GM12878 (cell line): ENCODE measurements at regions not wholly inside any gene's neighbourhood (a gene's known extent, or its start where the extent isn't known, plus 50 kb on each side); places are given as distances from the start of the nearest gene placed in this dataset.

ENCODE experiments used
- ATAC-seq: fragments of 200-7000 bp; cut with Tn5 transposase; 3 replicates; pipeline ENCODE4 v1.9.1; 2020; ENCODE audit warnings: mild to moderate bottlenecking, moderate library complexity
- BruUV-seq: library from RNA; stranded (reverse); fragments of 400-500 nt; replicated peaks from 2 replicates; lab custom pipeline; 2021; lab: Mats Ljungman, UMichigan
- CTCF ChIA-PET: fragments of 300-600 bp; sonication (Branson Sonifier 250); formaldehyde crosslinking; extraction: SDS; loops from one replicate; lab custom pipeline; 2021; ENCODE audit warnings: inconsistent platforms; lab: Yijun Ruan, JAX
- POLR2A ChIA-PET: fragments of 350-600 bp; formaldehyde crosslinking; extraction: SDS; loops from one replicate; lab custom pipeline; 2021; ENCODE audit warnings: inconsistent platforms; lab: Charles Lee
- RAD21 ChIA-PET: fragments of 300-600 bp; sonication (Branson Sonifier 250); formaldehyde crosslinking; loops from one replicate; lab custom pipeline; 2023; ENCODE audit warnings: antibody characterized with exemption; ENCODE audit not compliant: unreplicated experiment; lab: Charles Lee
- SMC1A ChIA-PET: fragments of 300-600 bp; sonication (Branson Sonifier 250); formaldehyde crosslinking; loops from one replicate; lab custom pipeline; 2023; ENCODE audit not compliant: unreplicated experiment, uncharacterized antibody; lab: Charles Lee
- DNase-seq: peaks from one replicate; pipeline ENCODE4 v3.0.0-alpha.2; 2011; ENCODE audit warnings: low read depth, low spot score
- FAIRE-seq: peaks from 3 replicates; lab custom pipeline; 2011; peaks lifted over from hg19 to GRCh38; lab: Jason Lieb, UNC
- H2AFZ ChIP-seq: 2 replicates; pipeline ENCODE4 v1.6.0; 2011; ENCODE audit warnings: low read depth, low read length, control low read depth; ENCODE audit not compliant: control insufficient read depth
- H3K27ac ChIP-seq: 2 replicates; pipeline ENCODE4 v1.5.1; 2011; ENCODE audit warnings: control low read depth; ENCODE audit not compliant: control insufficient read depth, insufficient read depth
- H3K27me3 ChIP-seq, 2 experiments: replicated peaks in 1 of 2; 2 replicates each; pipeline versions ENCODE4 v1.6.0 to v1.6.1; 2011; ENCODE audit warnings: low read length in 1 of 2; ENCODE audit not compliant: control insufficient read depth in 2 of 2, insufficient read depth in 2 of 2
- H3K36me3 ChIP-seq, 2 experiments: 2 replicates each; pipeline ENCODE4 v1.5.1; 2011; ENCODE audit warnings: low read length in 1 of 2; ENCODE audit not compliant: control insufficient read depth in 2 of 2, insufficient read depth in 2 of 2
- H3K4me1 ChIP-seq: 2 replicates; pipeline ENCODE4 v1.6.1; 2011; ENCODE audit warnings: mild to moderate bottlenecking, low read length, moderate library complexity, mixed read lengths; ENCODE audit not compliant: control insufficient read depth, insufficient read depth
- H3K4me2 ChIP-seq: 2 replicates; pipeline ENCODE4 v1.6.0; 2011; ENCODE audit warnings: control low read depth; ENCODE audit not compliant: control insufficient read depth, insufficient read depth
- H3K4me3 ChIP-seq: fragments of 200-600 bp; sonication (generic); 2 replicates; pipeline ENCODE4 v1.5.1; 2016
- H3K79me2 ChIP-seq: 2 replicates; pipeline ENCODE4 v1.6.0; 2011; ENCODE audit warnings: low read length; ENCODE audit not compliant: control insufficient read depth, insufficient read depth
- H3K9ac ChIP-seq: 2 replicates; pipeline ENCODE4 v1.8.0; 2011; ENCODE audit warnings: low read length, control low read depth, mixed read lengths; ENCODE audit not compliant: control insufficient read depth, insufficient read depth
- H3K9me3 ChIP-seq: replicated peaks from 3 replicates; pipeline ENCODE4 v1.5.1; 2011; ENCODE audit warnings: mild to moderate bottlenecking, low read length; ENCODE audit not compliant: control insufficient read depth, insufficient read depth
- H4K20me1 ChIP-seq: 2 replicates; pipeline ENCODE4 v1.6.0; 2011; ENCODE audit not compliant: control insufficient read depth, insufficient read depth
- BACH1 ChIP-seq: fragments of 450-650 bp; IDR thresholded peaks from 2 replicates; pipeline ENCODE4 v1.6.1; 2017; ENCODE audit warnings: mild to moderate bottlenecking, borderline replicate concordance
- BHLHE40 ChIP-seq, 2 experiments: fragments of 450-650 bp in 1 of 2; IDR thresholded peaks; 2 replicates each; pipeline ENCODE4 v1.6.1; 2011 to 2017; ENCODE audit warnings: low read depth in 2 of 2, borderline replicate concordance in 1 of 2, improper control_type of control experiment in 1 of 2, low read length in 1 of 2, mild to moderate bottlenecking in 1 of 2
- BMI1 ChIP-seq: fragments of 450-650 bp; IDR thresholded peaks from 2 replicates; pipeline ENCODE4 v1.6.1; 2016; ENCODE audit warnings: mild to moderate bottlenecking, moderate library complexity, borderline replicate concordance
- CBX5 ChIP-seq: sonication (generic); IDR thresholded peaks from 2 replicates; pipeline ENCODE4 v1.6.1; 2016; ENCODE audit warnings: low read depth, moderate library complexity, mild to moderate bottlenecking, inconsistent platforms
- CHD4 ChIP-seq: fragments of 200-600 bp; sonication (generic); IDR thresholded peaks from 2 replicates; pipeline ENCODE4 v1.6.1; 2016; ENCODE audit warnings: mild to moderate bottlenecking
- KDM1A ChIP-seq: fragments of 200-600 bp; sonication (generic); IDR thresholded peaks from 2 replicates; pipeline ENCODE4 v1.6.1; 2016; ENCODE audit warnings: borderline replicate concordance
- RAD21 ChIP-seq: IDR thresholded peaks from 2 replicates; pipeline ENCODE4 v1.6.1; 2011; ENCODE audit warnings: mild to moderate bottlenecking, low read depth, low read length, moderate library complexity; ENCODE audit not compliant: insufficient read depth
- SMAD5 ChIP-seq: IDR thresholded peaks from 2 replicates; pipeline ENCODE4 v1.6.1; 2016; ENCODE audit warnings: antibody characterized with exemption, low read depth
- STAT1 ChIP-seq: fragments of 450-650 bp; conservative IDR thresholded peaks from 2 replicates; pipeline ENCODE4 v1.6.1; 2014; ENCODE audit warnings: antibody characterized with exemption, mild to moderate bottlenecking
- TCF7 ChIP-seq: IDR thresholded peaks from 2 replicates; pipeline ENCODE4 v1.6.1; 2014; ENCODE audit warnings: antibody characterized with exemption, borderline replicate concordance
- ZNF384 ChIP-seq: IDR thresholded peaks from 2 replicates; pipeline ENCODE4 v1.6.1; 2012; ENCODE audit warnings: low read depth, mild to moderate bottlenecking, low read length, improper control_type of control experiment, borderline replicate concordance
- WGBS: methylation state at CpG from one replicate; pipeline ENCODE4 v1.1.6; 2016; ENCODE audit warnings: low lambda C conversion rate; ENCODE audit not compliant: insufficient replicate concordance, insufficient coverage; ENCODE audit errors: missing lambda C conversion rate; 5-methylcytosine and 5-hydroxymethylcytosine counted together
- in situ Hi-C: fragments of 300-500 bp; cut with MboI; formaldehyde crosslinking; loops from 9 replicates; pipeline ENCODE4 v1.14.3; 2018; ENCODE audit warnings: mixed read lengths
- intact Hi-C: fragments of 100-400 bp; cut with micrococcal nuclease; formaldehyde crosslinking; loops from one replicate; pipeline ENCODE4 v1.14.2; 2022; ENCODE audit not compliant: unreplicated experiment
- TF ChIP-seq, protein P1 (sequence below): IDR thresholded peaks from 2 replicates; pipeline ENCODE4 v1.6.1; 2012; ENCODE audit warnings: low read depth, low read length, improper control_type of control experiment
- TF ChIP-seq, protein P2 (sequence below): fragments of 450-650 bp; conservative IDR thresholded peaks from 2 replicates; pipeline ENCODE4 v1.6.1; 2017; ENCODE audit warnings: mild to moderate bottlenecking, moderate library complexity
- TF ChIP-seq, protein P3 (sequence below): IDR thresholded peaks from 2 replicates; pipeline ENCODE4 v1.6.1; 2012; ENCODE audit warnings: low read depth, low read length, improper control_type of control experiment

DNA sequence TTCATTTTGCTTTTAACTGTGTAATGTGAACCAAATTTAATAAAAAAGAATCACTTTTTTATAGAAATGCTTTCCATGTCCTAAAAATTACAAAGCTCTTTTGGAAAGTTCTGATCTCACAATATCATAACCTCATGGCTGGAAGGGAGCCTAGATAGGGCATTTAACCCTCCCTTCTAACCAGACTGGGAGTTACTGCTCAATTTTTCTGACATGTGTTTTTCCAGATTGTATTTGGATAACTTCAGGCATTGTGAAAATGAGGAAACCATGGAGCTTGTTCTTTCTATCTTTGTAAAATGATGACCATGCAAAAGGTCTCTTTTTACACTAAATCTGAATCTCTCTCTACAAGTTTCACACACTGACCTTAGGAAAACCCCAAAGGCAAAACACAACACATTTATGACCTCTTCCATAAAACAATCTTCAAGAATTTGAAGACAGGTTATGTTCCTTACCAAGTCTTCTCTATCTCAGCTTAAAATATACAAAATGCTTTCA lies 508.8 kb downstream of the DIPK2A start:
- H3K27ac ChIP-seq: no peak overlapping the region
- BruUV-seq: no TSS peak
- SMC1A ChIA-PET: interaction anchor here (1.4 to 2.9 kb wide), 2 partner anchors 12 to 20 kb away, joined by 4 to 6 read pairs; no protein-coding TSS in a partner anchor
- DNase-seq (no peak), ATAC-seq (no peak), FAIRE-seq (no peak)
- no peak for TF ChIP-seq SMAD5
- no peak for TF ChIP-seq BHLHE40 (IDR thresholded peaks at IDR 0.05; ENCODE audit: borderline replicate concordance in 1 of 2, low read depth in 2 of 2, low read length in 1 of 2)
- no peak for TF ChIP-seq BACH1
- no peak for TF ChIP-seq ZNF384
- no peaks in the 10 kb centered on the region for H3K27me3 ChIP-seq
- no peaks in the 10 kb centered on the region for H3K36me3 ChIP-seq
- CTCF ChIA-PET: no interaction called here
- no peaks in the 10 kb centered on the region for H3K9me3 ChIP-seq
- H2AFZ ChIP-seq: no peak overlapping the region
- in situ Hi-C loops (no loop called here), intact Hi-C loops (no loop called here)
- POLR2A ChIA-PET: no interaction called here
- H3K4me3 ChIP-seq: no peak overlapping the region
- no peaks in the 10 kb centered on the region for H3K4me1 ChIP-seq
- H3K79me2 ChIP-seq: no peaks in the 10 kb centered on the region
- H4K20me1 ChIP-seq: no peaks in the 10 kb centered on the region
- RAD21 ChIA-PET: no interaction called here
- no peak overlapping the region for H3K4me2 ChIP-seq
- no peak overlapping the region for H3K9ac ChIP-seq

DNA sequence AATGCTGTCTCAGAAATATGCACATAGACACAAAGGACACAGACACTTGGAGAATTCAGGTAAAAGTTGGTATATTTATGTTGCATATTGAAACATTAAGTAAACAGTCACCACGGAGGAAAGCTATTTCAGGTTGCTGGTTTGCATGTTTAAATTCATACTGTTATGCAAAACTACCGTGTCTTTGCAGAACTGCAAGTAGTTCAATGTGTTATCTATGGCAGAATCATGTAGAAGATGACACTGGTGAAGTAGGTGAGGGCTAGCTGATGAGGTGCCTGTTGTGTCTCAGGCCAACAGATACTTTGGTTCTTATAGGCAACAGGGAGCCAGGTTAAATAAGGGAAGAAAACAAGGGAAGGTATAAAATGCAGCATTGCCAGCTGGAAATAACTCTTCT lies 511.3 kb downstream of the DIPK2A start:
- ChIA-PET POLR2A (no interaction called here), SMC1A (no interaction called here), RAD21 (no interaction called here), CTCF (no interaction called here)
- Histone ChIP-seq H3K4me3 (no peak overlapping the region), H3K4me2 (no peak overlapping the region), H3K9ac (no peak overlapping the region), H3K4me1 (no peaks in the 10 kb centered on the region), H2AFZ (no peak overlapping the region), H3K27ac (no peak overlapping the region), H3K79me2 (no peaks in the 10 kb centered on the region), H3K27me3 (no peaks in the 10 kb centered on the region), H4K20me1 (no peaks in the 10 kb centered on the region), H3K9me3 (no peaks in the 10 kb centered on the region), H3K36me3 (no peaks in the 10 kb centered on the region)
- FAIRE-seq (no peak), ATAC-seq (no peak), DNase-seq (no peak)
- in situ Hi-C loops (no loop called here), intact Hi-C loops (no loop called here)
- WGBS: 0% methylated on average over 2 of the region's 2 CpGs
- BruUV-seq: no TSS peak
- no peak for TF ChIP-seq TCF7
- TF ChIP-seq BMI1: no peak
- TF ChIP-seq, protein P1, sequence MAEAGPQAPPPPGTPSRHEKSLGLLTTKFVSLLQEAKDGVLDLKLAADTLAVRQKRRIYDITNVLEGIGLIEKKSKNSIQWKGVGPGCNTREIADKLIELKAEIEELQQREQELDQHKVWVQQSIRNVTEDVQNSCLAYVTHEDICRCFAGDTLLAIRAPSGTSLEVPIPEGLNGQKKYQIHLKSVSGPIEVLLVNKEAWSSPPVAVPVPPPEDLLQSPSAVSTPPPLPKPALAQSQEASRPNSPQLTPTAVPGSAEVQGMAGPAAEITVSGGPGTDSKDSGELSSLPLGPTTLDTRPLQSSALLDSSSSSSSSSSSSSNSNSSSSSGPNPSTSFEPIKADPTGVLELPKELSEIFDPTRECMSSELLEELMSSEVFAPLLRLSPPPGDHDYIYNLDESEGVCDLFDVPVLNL: no peak
- no peak for TF ChIP-seq CHD4
- no peak for TF ChIP-seq RAD21
- TF ChIP-seq KDM1A: no peak
- TF ChIP-seq, protein P2, sequence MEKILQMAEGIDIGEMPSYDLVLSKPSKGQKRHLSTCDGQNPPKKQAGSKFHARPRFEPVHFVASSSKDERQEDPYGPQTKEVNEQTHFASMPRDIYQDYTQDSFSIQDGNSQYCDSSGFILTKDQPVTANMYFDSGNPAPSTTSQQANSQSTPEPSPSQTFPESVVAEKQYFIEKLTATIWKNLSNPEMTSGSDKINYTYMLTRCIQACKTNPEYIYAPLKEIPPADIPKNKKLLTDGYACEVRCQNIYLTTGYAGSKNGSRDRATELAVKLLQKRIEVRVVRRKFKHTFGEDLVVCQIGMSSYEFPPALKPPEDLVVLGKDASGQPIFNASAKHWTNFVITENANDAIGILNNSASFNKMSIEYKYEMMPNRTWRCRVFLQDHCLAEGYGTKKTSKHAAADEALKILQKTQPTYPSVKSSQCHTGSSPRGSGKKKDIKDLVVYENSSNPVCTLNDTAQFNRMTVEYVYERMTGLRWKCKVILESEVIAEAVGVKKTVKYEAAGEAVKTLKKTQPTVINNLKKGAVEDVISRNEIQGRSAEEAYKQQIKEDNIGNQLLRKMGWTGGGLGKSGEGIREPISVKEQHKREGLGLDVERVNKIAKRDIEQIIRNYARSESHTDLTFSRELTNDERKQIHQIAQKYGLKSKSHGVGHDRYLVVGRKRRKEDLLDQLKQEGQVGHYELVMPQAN: no peak
- no peak for TF ChIP-seq STAT1
- TF ChIP-seq, protein P3, sequence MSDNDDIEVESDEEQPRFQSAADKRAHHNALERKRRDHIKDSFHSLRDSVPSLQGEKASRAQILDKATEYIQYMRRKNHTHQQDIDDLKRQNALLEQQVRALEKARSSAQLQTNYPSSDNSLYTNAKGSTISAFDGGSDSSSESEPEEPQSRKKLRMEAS: no peak
- TF ChIP-seq CBX5: no peak
